ELF-1 (cell line): ENCODE measurements at regions not wholly inside any gene's neighbourhood (a gene's known extent, or its start where the extent isn't known, plus 50 kb on each side); places are given as distances from the start of the nearest gene placed in this dataset.
"Not testable (repeated sequence)": the region's sequence is repeated elsewhere in the genome, so short reads cannot be mapped to it uniquely, and the experiment has no call there.

Source experiments
- DNase-seq: peaks from one replicate; pipeline ENCODE4 v3.0.0-alpha.2; 2016; ENCODE audit warnings: low read depth, low spot score

DNA sequence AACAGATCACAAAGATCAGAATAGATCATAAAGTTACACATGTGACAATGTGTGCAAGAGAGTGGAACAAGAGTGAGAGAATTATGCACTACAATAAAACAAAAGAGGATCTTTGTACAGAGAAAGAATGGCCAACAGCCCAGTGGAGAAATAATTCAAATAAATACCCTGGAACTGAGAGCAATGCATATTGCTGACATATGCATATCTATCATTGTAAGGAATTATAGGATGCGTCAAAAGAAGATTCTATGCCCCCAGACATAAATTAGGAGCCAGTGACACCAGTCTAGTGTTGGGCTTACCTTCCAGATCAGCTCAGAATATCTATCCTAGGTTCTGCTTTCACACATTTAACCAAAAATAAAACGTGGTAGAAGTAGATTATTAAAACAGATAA, 320.1 kb upstream of the VCX start:
- no peak for DNase-seq

GRCh38 chrX:7515681-7516413, 327.1 kb upstream of the VCX start:
- no peak for DNase-seq

- DNase-seq, result no peak
Measured at GRCh38 chrX:7514871-7515599, 327.9 kb upstream of the VCX start.

DNA sequence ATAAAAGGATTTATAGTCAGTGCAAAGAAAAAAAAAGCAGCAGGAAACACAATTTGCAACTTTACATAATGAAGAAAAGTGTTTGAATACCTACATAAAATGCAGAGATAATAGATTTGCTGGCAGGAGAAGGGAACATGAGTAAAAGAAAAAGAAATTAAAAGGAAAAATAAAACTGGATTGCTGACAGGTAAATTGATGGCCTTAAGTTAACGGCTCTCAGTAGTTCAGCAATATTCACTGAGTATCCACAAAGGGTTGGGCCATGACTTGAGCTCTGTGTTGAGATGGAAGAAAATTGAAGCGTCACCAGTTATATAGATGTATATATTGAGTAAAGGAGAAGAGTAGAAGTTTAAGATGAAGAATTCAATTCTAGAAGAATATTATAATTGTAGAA, 330.1 kb upstream of the VCX start:
- no peak for DNase-seq

- no peak for DNase-seq
Measured at GRCh38 chrX:7503251-7503650, 339.7 kb upstream of the VCX start.

DNA sequence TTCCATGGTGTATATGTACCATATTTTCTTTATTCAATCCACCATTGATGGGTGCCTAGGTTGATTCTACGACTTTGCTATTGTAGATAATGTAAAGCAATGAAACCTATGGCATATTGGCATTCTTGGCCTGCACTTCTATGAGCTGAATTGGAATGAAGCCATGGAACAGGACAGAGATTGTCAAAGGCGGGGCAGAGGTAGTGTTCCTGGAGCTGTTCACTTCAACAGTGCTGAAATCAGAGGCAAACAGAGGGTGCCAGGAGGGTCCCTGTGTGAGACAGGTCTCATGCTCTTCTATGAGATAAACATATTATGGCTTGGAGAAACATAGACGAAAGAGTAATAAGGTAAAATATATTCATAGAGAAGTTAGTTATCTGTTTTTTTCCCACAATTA, 342.6 kb upstream of the VCX start:
- no peak for DNase-seq

DNA sequence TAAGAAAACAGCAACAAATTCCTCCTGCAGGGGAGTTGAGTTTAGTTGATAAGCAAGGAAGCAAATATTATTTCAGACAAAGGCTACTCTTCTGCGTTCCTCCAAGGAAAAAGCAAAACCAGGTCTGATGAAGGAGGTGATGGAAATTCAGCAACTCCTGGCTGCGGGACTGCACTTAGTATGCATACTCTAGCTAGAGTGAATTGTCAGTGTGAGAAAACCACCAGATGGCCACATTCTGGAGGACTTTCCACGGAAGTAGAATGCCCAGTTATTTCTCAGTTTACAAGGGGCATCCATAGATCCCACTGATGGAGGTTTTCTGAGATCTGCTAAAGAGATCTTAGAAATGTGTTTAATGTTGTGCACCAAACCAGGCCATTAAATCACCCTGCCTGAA, 338.6 kb upstream of the PUDP start:
- DNase-seq, result no peak

- no peak for DNase-seq
Measured at GRCh38 chrX:7485061-7485460, 337.1 kb upstream of the PUDP start.

- no peak for DNase-seq
Measured at GRCh38 chrX:7480721-7481120, 332.8 kb upstream of the PUDP start.

GRCh38 chrX:7462110-7462509, 314.2 kb upstream of the PUDP start:
- peak; percentile 22 for DNase-seq

DNA sequence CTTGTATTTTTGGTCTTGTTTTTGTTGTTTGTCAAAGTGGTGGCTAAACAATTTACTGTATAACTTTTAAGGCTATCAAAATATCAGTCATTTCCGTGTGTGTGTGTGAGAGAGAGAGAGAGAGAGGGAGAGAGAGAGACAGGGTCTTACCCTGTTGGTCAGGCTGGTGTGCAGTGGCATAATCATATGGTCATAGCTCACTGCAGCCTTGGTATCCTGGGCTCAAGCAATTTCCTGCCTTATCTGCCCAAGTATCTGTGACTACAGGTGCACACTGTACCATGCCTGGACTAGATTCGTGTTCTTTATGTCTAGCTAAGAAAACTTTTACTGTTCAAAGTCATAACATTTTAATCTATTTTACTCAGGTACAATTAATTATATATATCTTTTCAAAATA, 313.1 kb upstream of the PUDP start:
- not testable (repeated sequence) for DNase-seq

DNA sequence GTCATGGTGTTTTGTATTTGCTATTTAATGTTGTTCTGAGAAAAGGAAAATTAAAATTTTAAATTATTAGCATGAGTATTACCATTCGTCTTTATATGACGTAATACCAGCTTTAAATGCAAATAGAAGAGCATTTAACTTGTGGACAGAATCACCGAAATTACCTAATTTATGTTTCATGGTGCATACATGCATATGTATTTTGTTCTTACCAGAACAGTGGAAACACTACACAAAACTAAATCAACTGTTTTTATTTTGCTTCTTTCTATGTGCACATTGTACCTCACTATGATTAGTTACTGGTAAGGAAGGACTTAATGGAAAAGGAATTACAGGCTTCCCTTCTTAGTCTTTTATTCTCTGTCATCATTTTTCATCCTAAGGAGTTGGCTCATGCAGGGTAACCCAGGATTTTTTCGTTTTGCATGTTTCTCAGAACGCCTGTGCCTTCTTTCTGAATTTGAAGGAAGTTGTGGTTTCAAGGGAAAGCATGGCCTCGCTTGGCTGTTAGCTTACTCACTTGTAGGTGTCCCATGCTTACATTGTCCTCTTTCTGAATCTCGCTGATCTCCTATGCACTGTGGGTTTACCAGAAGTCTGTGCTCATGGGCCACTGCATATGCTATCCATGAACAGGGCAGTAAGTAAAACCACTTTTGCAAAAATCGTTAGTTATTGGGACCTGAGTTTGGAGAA, 300.0 kb upstream of the PUDP start:
- no peak for DNase-seq

DNA sequence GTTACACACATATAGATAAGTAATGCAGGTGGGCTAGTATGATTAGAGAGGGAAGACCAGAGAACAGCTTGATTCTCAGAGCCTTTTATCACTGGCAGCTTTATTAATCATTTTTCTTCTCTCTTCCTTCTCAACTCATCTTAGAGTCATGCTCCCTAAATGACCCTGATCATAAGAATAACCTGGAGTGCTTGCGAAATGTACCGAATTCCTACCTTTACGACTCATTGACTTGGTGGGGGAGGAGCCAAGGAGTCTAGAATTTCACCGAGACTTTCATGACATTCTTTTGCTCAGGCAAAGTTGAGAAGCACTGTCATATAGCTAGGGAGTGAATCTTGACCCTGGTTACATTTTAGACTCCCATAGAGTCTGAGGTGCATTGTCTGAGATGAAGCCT, 298.9 kb upstream of the PUDP start:
- no peak for DNase-seq

DNA sequence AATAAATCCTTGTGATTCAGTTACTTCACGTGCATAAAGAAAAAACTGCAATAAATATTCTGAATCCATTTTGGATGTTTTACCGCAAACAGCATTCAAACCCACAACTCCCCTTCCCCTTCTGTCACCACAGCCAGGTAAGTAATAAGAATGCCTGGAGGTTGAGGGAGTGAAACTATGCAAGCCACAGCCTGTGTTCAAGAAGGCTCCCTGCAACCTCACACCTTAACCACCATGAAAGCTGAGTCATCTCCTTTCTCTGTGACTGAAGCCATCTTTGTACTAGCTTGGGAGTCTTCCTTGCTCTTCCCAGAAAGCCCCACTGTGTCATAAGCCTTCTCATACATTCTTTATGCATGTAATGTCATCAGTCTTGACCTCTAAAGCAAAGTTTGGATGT, 297.0 kb upstream of the PUDP start:
- no peak for DNase-seq

GRCh38 chrX:7441586-7441985, 293.6 kb upstream of the PUDP start:
- no peak for DNase-seq

DNA sequence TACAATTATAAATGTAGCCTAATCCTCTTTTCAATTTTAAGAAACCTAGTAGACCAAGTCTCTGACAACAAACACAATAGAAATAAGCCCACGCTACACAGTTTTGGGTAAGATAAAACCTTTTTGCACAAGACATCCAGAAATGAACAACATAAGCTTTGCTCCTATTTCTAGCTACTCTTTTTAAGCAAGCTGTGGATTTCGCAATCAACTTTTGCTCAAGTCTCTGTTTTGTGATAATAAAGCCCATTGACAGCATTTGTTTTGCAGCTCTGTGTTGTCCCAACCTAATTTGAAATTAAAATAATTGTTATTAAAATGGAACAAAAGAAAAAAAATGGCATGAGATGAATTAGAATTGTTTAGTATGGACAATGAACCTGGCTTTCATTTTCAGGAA, 287.9 kb upstream of the PUDP start:
- DNase-seq, result no peak

DNA sequence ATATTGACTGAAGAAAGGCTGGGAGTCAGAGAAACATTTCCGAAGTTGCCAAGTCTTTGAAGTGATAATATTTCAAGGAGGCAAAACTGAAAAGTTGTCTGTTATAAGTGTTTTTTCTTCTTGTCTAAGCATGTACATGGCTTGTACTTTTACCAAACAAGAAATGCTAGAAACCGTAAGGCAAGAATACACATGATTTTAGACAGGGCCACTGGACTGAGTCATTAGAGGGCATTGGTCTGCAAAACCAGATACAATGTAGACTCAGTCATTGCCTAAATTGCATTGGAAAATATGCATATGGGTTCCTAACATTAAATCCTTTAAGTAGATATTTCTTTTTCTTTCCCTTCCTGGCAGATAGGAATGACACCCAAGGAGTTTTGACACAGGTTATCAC, 284.9 kb upstream of the PUDP start:
- no peak for DNase-seq

GRCh38 chrX:7420717-7421116, 272.8 kb upstream of the PUDP start:
- no peak for DNase-seq

DNA sequence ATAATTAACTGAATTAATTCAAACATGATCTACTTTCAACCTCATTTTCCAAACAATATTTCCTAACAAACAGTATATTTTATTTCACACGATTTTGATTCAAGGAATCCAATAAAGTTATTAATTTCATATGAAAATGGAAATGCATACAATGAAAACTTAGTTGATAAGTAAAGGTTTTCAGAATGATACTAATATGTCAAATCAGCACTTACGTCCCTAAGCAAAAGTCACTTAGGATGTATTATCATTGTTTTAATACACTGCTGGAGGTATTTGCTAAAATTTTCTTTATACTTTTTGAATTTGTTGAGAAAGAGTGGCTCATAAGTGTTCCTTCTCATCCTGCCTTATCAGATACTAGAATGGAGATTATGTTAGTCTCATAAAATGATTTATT, 266.8 kb upstream of the PUDP start:
- DNase-seq, result no peak

GRCh38 chrX:7412840-7413239, 264.9 kb upstream of the PUDP start:
- DNase-seq, result no peak

- no peak for DNase-seq
Measured at GRCh38 chrX:7409866-7410265, 261.9 kb upstream of the PUDP start.

GRCh38 chrX:7399373-7399772, 251.4 kb upstream of the PUDP start:
- no peak for DNase-seq

DNA sequence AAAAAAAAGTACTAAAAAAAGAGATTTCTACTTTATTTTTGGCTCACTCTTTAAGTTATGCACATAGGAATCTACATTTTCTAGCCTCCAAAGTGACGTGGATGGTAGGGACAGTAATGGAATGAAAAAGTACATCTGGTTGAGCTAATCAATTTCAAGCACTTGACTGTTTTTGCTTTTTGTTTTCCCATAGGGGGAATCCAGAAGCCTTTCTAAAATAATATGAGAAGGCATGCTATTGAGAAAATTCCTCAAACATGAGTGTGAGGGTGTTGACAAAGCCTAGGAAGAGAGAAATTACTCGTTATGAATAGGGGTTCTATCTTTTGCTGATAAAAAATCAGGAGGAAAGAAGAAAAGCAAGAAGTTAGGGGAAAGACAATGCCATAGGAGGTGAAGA, 242.5 kb upstream of the PUDP start:
- no peak for DNase-seq
